ENCODE measurements at regions not wholly inside any gene's neighbourhood (a gene's known extent, or its start where the extent isn't known, plus 50 kb on each side); places are given as distances from the start of the nearest gene placed in this dataset.

GRCh38 chr20:21862259-21862946, 156.9 kb downstream of the PAX1 start:
- 63% methylated on average over 10 of the region's 10 CpGs for WGBS
- H3K36me3 ChIP-seq (ENCODE audit: control insufficient read depth in 4 of 4, insufficient read depth in 3 of 4, low read depth in 1 of 4, low read length in 3 of 4): no peaks in the 10 kb centered on the region
- no peak overlapping the region for H3K4me3 ChIP-seq (ENCODE audit: low read depth in 1 of 3, low read length in 3 of 3)
- no peaks in the 10 kb centered on the region for H3K27me3 ChIP-seq (ENCODE audit: control insufficient read depth in 4 of 4, insufficient read depth in 4 of 4, low read length in 3 of 4)
- H3K9ac ChIP-seq (ENCODE audit: low read depth in 1 of 2, low read length in 2 of 2): no peak overlapping the region
- TF ChIP-seq GABPA (IDR thresholded peaks at IDR 0.05 in 1 of 2, conservative IDR thresholded peaks at IDR 0.05 in 1 of 2) (no peak), NR2F2 (IDR thresholded peaks at IDR 0.05) (no peak), TAF1 (conservative IDR thresholded peaks at IDR 0.05) (no peak), HNF4G (IDR thresholded peaks at IDR 0.05) (no peak), FOXA1 (IDR thresholded peaks at IDR 0.05) (no peak), EGR1 (IDR thresholded peaks at IDR 0.05; ENCODE audit: low read depth in 2 of 2) (no peak), RXRA (IDR thresholded peaks at IDR 0.05) (no peak), ATF3 (IDR thresholded peaks at IDR 0.05) (no peak), RAD21 (IDR thresholded peaks at IDR 0.05) (no peak), HNF4A (conservative IDR thresholded peaks at IDR 0.05) (no peak), ZBTB33 (IDR thresholded peaks at IDR 0.05) (no peak), SP1 (IDR thresholded peaks at IDR 0.05) (no peak), MAX (IDR thresholded peaks at IDR 0.05) (no peak), FOXA2 (IDR thresholded peaks at IDR 0.05) (no peak)
- no peaks in the 10 kb centered on the region for H3K4me1 ChIP-seq (ENCODE audit: control insufficient read depth in 4 of 4, insufficient read depth in 4 of 4, low read length in 3 of 4)
- no peak overlapping the region for H3K27ac ChIP-seq (ENCODE audit: low read depth in 1 of 2, low read length in 2 of 2)
- H3K9me3 ChIP-seq (ENCODE audit: control insufficient read depth in 4 of 4, low read length in 3 of 4): no peaks in the 10 kb centered on the region
- DNase-seq (ENCODE audit: low spot score): no peak

- Histone ChIP-seq H3K4me3 (ENCODE audit: low read depth in 1 of 3, low read length in 3 of 3) (no peak overlapping the region), H3K9ac (ENCODE audit: low read depth in 1 of 2, low read length in 2 of 2) (no peak overlapping the region), H3K4me1 (ENCODE audit: control insufficient read depth in 4 of 4, insufficient read depth in 4 of 4, low read length in 3 of 4) (no peaks in the 10 kb centered on the region), H3K36me3 (ENCODE audit: control insufficient read depth in 4 of 4, insufficient read depth in 3 of 4, low read depth in 1 of 4, low read length in 3 of 4) (no peaks in the 10 kb centered on the region), H3K27me3 (ENCODE audit: control insufficient read depth in 4 of 4, insufficient read depth in 4 of 4, low read length in 3 of 4) (peaks cover 0 to 8% (median 4%) of the 10 kb centered on the region in 4 donors), H3K9me3 (ENCODE audit: control insufficient read depth in 4 of 4, low read length in 3 of 4) (no peaks in the 10 kb centered on the region), H3K27ac (ENCODE audit: low read depth in 1 of 2, low read length in 2 of 2) (no peak overlapping the region)
- TF ChIP-seq RXRA (IDR thresholded peaks at IDR 0.05): no peak
- TF ChIP-seq ZBTB33 (IDR thresholded peaks at IDR 0.05): no peak
- TF ChIP-seq YY1 (IDR thresholded peaks at IDR 0.05): no peak
- no peak for TF ChIP-seq REST (IDR thresholded peaks at IDR 0.05)
- TF ChIP-seq FOXA2 (IDR thresholded peaks at IDR 0.05): no peak
- TF ChIP-seq SP1 (IDR thresholded peaks at IDR 0.05): no peak
- no peak for TF ChIP-seq GABPA (IDR thresholded peaks at IDR 0.05 in 1 of 2, conservative IDR thresholded peaks at IDR 0.05 in 1 of 2)
- TF ChIP-seq NR2F2 (IDR thresholded peaks at IDR 0.05): no peak
- no peak for TF ChIP-seq HNF4A (conservative IDR thresholded peaks at IDR 0.05)
- no peak for TF ChIP-seq RAD21 (IDR thresholded peaks at IDR 0.05)
- WGBS: 60% methylated on average over 2 of the region's 2 CpGs
- DNase-seq (ENCODE audit: low spot score): no peak
Measured at GRCh38 chr20:21840991-21841390, 135.5 kb downstream of the PAX1 start.

All from liver (tissue), 7 donors.